ENCODE measurements at regions not wholly inside any gene's neighbourhood (a gene's known extent, or its start where the extent isn't known, plus 50 kb on each side); places are given as distances from the start of the nearest gene placed in this dataset.
"Not testable (repeated sequence)": the region's sequence is repeated elsewhere in the genome, so short reads cannot be mapped to it uniquely, and the experiment has no call there.

DNA sequence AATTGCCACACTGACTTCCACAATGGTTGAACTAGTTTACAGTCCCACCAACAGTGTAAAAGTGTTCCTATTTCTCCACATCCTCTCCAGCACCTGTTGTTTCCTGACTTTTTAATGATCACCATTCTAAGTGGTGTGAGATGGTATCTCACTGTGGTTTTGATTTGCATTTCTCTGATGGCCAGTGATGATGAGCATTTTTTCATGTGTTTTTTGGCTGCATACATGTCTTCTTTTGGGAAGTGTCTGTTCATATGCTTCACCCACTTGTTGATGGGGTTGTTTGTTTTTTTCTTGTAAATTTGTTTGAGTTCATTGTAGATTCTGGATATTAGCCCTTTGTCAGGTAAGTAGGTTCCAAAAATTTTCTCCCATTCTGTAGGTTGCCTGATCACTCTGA lies 148.5 kb upstream of the ACTBL2 start:
- DNase-seq (ENCODE audit: low spot score in 2 of 2); FAIRE-seq: not testable (repeated sequence)

DNA sequence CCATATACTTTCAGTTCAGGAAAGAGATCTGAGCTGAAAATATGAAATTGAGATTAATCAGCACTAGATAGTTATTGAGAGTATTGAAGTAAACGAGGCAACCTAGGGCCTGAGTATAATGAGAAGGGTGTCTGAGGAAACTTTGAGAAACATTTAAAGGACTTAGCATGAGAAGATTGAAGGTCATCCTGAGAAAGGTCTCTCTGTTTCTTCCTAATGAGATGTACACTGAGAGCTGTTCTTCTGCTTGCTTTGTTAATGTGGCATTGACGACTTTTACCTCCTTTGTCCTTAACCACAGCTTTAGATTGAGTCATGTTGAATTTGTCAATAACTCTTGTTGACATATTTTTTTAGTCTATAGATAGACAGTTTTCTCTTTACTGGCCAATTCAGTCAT lies 145.1 kb upstream of the ACTBL2 start:
- DNase-seq (ENCODE audit: low spot score in 2 of 2) (no peak), FAIRE-seq (no peak)

DNA sequence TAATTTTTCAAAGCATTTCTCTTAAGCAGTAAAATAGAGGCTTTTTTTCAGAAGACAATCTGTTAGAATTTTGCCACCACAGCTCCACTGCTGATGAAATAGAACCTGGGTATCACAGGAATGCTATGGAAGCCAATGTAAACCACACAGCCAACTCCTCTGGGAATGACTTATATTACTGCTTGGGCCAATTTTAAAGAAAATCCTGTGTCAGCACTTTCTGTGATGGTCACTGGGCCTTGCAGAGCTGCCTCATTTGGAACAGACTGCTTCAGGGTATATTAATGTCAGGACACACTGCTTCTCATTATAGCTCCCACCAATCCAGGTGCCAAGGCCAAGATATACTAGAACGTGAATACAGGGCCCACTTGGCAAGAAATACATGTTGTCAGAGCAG lies 144.1 kb upstream of the ACTBL2 start:
- FAIRE-seq = no peak
- DNase-seq (ENCODE audit: low spot score in 2 of 2) = no peak

DNA sequence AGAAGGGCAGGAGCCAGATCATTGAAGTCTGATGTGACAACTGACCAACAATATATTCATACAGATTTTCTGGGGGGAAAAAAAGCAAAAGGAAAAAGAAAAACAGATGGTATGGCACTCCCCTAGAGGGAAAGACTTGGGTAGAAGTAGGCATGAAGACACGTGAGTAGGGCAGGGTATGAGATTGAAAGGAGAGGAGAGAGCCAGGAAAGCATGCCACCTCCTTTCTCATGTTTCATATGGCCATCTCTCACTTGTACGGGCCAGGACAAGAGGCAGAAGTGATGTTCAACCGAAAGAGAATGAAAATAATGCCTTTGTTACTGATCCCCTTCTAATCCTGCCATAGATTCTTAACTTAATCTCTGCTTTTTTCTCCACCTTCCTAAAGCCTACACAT lies 139.0 kb upstream of the ACTBL2 start:
- no peak for DNase-seq (ENCODE audit: low spot score in 2 of 2)
- FAIRE-seq = no peak

DNA sequence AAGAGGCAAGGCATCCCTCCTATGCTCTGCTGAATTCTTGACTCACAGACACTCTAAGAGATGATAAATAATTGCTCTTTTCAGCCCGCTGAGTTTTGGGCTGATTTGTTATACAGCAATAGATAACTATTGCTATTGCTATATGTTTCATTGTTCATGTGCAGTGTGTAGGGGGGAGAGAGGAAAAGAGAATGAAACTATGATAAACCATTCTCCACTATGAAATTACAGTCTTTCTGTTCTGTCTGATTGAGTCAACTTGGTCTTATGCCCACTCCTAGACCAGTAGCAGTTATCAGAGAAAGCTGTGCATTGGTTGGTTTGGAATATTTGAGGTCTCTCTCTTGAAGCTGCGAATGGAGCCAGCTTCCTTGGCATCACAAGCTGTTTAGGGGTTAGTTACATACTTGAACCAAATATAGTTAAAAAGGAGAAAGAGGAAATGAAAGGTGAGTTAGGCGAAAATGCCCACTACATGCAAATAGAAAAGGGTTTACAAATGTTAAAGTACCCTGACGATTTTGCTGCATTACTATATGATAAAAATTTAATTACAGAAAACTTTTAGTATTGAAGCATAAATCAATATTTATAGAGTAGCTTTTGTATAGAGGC lies 136.3 kb upstream of the ACTBL2 start:
- no peak for DNase-seq (ENCODE audit: low spot score in 2 of 2)
- FAIRE-seq = no peak

DNA sequence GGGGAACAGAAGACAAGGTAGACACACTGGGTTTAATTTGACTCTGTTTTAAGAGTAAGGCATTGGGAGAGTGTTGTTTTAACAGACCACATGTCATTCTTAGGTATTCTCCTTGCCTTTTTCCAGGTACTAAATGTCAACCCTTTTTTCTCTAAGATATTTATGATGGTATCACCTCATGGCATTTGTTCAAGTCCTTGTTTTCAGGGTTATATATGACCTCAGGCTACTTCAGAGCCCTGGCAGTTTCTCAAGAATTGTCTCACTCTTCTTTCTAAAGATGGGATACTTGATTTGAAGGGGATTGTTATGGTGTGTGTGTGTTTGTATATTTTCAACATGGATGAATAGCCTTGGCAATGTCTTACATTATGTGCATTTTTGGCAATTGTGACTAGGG lies 131.1 kb upstream of the ACTBL2 start:
- DNase-seq (ENCODE audit: low spot score in 2 of 2) (no peak), FAIRE-seq (no peak)

DNA sequence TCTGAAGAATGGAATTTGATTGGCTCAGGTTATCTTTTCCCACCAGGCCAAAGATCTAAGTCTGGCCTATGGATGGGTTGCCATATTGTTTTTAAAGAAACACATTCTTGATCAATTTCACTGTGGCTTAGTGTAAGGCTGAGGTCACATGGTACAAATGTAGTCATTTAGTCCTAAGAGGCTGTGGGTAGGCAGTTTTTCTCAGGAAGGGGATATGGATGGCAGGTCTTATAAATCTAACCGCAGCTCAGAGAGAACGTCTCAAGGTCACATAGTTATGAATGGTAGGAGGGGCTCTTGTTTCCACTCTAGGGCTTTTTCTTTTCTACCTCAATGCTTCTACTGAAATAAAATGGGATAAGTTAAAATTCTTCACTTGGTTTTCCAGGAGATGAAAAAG lies 128.6 kb upstream of the ACTBL2 start:
- FAIRE-seq = no peak

DNA sequence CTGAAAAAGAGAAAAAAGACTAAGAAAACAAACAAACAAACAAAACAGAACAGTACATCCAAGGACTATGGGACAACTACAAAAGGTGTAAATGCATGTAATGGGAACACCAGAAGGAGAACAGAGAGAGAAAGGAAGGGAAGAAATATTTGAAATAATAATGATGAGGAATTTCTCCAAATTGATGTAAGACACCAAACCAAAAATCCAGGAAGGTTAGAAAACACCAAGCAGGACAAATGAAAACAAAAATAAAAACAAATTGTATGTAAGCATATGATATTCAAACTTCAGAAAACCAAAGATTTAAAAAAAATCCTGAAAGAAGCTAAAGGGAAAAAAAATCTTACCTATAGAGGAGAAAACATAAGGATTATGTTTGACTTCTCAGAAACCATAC lies 125.9 kb upstream of the ACTBL2 start:
- FAIRE-seq (no peak), DNase-seq (ENCODE audit: low spot score in 2 of 2) (no peak)

More for the DNA sequence above, 128.6 kb upstream of the ACTBL2 start:
- DNase-seq (ENCODE audit: low spot score in 2 of 2) = no peak

DNA sequence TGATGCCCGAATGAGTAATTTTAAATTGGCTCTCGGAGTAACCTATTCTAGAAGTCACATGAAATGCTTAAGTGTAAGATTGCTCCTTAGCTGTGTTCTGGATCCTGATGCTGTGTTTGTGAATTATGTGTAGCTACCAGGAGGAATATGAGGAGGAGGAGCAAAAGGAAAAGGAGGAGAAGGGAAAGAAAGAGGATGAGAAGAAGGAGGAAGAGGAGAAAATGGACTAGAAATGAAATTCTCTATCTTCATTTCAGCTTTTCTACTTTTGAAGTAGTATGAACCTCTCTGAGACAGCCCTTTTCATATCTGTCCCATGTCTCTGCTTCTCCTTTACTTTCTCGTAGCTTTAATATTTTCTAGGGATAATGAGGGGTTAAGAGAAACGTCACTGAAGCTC lies 119.4 kb upstream of the ACTBL2 start:
- DNase-seq (ENCODE audit: low spot score in 2 of 2) = no peak
- no peak for FAIRE-seq

DNA sequence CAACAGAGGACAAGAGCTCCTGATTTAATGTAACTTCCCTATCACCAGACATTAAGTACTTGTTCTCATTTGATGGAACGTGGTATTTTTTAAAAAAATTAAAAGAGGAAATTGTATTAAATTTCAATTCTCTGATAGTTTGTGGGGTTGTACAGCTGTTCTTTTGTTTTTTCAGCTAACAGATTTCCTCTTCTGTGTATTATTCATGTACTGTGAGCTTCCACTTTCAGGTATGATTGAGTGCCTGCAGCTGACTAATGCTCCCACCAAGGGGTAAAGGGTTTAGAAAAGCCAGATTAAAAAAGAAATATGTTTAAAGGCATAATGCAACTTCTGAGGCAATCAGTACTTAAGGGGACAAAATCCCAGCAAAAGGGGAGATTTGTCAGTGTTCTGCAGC lies 117.7 kb upstream of the ACTBL2 start:
- FAIRE-seq (no peak), DNase-seq (ENCODE audit: low spot score in 2 of 2) (no peak)

DNA sequence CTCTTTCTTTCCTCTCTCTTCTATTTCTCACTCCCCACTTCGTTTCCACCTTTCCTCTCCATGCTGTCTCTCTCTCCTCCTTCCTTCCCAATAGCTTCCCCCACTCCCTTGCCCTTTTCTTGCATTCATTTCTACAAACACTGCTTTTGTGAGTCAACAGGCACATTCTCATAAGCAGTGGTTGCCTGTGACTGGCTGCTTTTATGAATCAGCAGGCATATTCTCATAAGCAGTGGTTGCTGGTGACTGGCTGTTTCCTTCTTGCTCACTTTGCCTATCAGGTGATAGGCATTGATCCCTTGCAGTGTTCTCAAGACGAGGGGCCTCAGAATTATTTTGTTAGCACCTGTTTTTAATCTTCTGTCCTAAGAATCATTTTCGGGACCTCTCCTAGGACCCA lies 116.1 kb upstream of the ACTBL2 start:
- DNase-seq (ENCODE audit: low spot score in 2 of 2) (no peak), FAIRE-seq (no peak)

DNA sequence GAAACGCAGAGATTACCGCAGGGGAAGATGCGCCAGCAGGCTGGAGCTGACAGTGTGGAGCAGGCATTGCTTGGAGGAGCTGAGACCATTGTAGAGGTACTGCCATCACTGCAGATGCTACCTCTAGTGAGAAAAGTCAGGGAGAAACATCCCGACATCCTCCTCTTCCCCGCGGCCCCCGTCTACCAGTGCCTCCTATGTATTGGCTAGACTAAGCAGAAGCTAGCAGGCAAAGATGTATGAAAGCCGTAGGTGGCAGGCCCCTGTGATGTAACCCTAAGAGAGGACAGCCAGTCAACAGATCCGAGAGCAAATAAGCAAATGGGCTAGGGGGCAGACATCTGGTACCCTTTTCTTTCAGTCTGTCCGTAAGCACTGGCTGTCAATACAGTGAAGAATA lies 115.5 kb upstream of the ACTBL2 start:
- DNase-seq (ENCODE audit: low spot score in 2 of 2) = no peak
- FAIRE-seq = no peak

DNA sequence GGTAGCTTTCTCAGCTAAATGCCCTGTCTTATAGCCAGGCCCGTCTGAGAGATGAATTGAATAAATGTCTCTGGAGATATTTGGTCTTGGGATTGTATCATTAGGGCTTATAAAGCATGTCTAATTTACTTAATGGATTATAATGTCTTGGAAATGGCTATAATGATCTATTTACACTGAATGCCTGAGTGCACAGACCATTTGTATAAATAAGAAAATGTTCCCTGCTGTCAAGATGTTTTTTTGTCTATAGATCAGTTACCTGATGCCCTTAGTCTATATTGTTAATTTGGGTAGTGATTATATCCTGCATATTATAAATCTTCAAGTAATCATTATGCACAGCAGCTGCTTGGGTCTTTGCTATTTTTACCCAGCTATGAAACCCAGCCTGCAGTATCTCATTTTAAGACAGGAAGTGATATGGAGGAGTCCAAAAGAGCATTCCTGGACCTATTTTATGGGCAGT lies 112.9 kb upstream of the ACTBL2 start:
- DNase-seq (ENCODE audit: low spot score in 2 of 2) (no peak), FAIRE-seq (no peak)

DNA sequence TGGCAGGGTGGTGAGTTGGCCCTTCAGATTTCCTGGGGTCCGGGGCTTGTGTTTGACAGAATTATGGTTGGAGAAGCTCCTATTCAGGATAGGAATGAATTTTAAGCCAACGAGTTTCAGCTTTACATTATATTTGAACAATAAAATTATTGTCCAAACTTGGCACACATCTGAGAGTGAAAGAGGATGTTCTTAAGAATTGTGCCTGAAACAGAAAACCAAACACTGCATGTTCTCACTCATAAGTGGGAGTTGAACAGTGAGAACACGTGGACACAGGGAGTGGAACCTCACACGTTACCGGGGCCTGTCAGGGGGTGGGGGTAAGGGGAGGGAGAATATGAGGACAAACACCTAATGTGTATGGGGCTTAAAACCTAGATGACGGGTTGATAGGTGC lies 111.8 kb upstream of the ACTBL2 start:
- FAIRE-seq (no peak), DNase-seq (ENCODE audit: low spot score in 2 of 2) (no peak)

DNA sequence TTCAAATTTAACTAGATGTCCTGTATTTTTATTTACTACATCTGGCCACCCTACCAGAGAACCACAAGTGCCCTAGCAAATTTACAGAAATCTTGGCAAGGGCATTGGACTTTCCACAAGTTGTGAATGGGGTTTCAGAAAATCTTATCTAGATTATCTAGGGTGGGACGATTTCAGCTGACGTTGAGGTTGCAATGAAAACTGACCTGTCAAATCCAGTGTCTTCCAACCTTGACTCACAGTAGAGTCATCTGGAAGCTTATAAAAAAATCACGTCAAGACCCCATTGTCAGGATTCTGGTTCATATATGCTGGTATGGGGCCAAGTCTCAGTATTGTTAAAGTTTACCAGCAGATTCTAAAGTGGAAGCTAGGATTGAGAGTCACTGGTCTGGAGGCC lies 109.6 kb upstream of the ACTBL2 start:
- no peak for DNase-seq (ENCODE audit: low spot score in 2 of 2)
- FAIRE-seq = no peak

DNA sequence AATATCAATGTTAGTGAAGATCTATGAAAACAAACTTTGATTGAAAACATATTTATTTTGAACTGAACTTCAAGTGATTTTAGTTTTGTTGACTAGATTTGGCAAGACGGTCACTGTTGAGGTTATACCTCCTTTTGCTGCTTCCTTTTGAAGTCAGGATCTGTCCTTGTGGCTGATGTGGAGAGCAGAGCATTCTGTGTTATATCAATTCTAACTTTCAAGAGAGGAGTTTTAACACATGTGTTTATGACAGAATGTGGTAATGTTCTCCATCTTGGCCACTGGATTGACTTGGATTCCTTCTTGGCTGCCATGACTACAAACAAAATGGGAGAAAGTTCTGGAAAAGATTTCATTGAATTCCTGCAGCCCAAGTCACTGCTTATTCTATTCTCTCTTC lies 104.0 kb upstream of the ACTBL2 start:
- no peak for FAIRE-seq
- DNase-seq (ENCODE audit: low spot score in 2 of 2) = no peak

DNA sequence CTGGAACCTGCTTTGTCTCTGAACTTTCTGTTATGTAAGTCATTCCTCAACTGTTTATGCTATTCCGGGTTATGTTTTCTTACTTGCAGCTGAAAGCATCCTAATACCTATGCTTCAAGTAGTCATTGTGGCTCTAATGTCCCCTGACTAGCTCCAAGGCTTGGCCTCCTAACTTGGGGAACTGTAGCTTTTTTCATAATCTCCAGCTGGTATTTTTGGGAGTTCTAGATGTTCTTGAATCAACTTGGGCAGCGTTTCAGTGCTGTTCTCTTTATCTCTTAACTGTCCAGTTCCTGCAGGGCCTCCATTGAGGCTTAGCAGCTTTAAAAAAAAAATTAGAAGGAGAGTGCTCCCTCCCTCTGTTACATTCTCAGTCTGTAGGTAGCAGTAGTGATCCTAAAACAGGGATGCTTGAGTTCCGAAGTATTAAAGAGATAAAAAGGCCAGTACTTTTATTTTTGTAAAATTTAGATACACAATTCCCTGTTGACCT lies 100.0 kb upstream of the ACTBL2 start:
- DNase-seq (ENCODE audit: low spot score in 2 of 2) (no peak), FAIRE-seq (no peak)

DNA sequence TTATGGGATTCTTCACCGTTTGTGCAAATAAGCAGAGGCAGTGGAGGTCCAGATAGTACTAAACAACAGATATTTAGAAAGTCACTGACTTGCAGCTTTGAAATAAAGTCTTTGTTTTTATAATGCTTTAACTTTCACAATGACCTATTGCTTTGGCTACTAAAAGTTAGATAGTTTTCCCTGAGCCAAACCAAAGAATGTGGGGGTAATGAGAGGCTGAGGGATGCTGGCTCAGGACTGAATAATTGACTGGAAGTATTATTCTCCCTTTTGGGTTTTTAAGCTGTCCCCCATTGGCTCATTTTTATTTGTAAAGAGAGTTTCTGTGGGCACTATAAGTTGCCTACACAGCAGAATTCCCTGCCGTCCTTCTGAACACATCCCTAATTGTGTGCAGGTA lies 99.2 kb upstream of the ACTBL2 start:
- DNase-seq (ENCODE audit: low spot score in 2 of 2) (no peak), FAIRE-seq (no peak)

DNA sequence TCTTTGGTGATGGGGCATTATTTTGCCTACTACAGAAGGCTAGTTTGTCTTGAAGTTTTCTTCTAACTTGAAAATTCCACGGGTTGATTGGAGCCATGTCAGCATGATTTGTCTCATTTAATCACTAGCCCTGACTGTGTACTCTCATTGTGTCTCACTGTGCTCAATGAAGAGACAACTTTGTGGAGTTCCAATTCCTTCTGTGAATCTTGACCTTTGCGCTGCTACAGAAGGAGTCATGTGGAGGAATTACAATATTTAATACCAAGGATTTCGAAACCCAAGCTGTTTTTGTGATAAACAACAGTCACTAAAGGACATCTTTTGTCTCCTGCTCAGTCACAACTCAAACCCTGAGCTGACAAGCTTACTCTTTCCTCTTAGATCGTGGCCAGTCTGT lies 98.6 kb upstream of the ACTBL2 start:
- no peak for FAIRE-seq
- no peak for DNase-seq (ENCODE audit: low spot score in 2 of 2)

DNA sequence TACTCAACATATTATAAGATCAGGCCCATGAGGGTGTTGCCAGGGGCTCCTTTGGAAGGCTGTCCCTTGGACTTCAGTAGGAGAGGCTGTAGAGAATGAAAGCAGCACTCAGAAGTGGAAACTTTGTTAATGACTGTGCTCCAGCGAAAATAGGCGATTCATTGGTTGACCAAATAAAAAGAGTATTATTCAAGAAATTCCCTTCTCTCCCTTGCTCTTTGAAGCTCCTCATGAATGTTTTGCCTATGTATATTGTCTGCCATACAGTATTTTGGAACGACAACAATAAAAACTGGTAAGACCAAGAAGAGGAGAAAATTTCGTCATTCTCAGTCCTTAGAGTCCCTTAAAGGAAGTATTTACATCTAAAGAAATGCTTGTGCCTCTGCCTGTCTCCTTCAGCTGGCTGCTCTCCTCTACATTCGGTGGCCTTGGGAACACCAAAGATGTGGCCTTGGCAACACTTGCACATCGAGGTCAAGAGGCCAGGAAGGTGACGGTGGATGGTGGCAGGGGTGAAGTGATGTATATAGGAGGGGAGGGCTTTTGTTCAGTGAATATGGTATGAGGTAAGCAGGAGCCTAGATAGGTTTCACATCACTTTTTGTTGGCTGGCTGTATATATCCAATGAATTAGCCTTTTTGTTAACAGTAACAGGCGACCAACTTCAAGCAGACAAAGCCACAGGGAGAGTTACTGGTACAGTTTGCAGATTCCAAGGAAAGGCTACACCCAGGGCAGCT lies 95.0 kb upstream of the ACTBL2 start:
- no peak for FAIRE-seq

DNA sequence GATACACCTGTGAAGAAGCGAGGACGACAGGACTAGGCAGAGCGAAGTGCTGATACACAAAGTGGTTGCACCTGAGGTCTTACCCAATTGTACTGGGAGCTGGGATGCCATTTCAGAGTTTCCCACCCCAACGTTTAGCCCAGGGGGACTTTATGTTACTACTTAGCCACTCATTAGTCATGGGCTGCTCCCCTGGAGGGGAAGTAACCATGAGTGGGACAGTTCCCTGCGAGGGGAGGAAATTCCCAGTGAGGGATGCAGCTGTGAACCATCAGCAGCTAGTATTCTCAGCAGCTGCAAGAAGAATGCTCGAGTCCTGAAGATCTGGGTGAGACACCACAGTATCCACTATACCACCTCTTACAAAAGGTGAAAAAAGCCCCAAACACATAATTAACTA lies 93.7 kb upstream of the ACTBL2 start:
- FAIRE-seq (no peak), DNase-seq (ENCODE audit: low spot score in 2 of 2) (no peak)

More for the DNA sequence above, 95.0 kb upstream of the ACTBL2 start:
- DNase-seq (ENCODE audit: low spot score in 2 of 2) = no peak

DNA sequence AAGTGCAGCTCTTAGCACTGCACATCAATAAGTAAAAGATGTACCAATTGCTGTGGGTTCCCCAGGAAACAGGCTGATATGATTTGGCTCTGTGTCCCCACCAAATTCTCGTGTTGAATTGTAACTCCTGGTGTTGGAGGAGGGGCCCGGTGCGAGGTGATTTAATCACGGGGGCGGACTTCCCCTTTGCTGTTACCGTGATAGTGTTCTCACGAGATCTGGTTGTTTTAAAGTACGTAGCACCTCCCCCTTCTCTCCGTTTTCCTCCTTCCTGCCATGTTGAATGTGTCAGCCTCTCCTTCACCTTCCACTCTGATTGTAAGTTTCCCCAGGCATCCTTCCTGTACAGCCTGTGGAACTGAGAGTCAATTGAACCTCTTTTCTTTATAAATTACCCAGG lies 93.2 kb upstream of the ACTBL2 start:
- DNase-seq (ENCODE audit: low spot score in 2 of 2) (no peak), FAIRE-seq (no peak)

Data from frontal cortex (tissue), 3 donors.